HCT116 (cell line): ENCODE measurements at regions not wholly inside any gene's neighbourhood (a gene's known extent, or its start where the extent isn't known, plus 50 kb on each side); places are given as distances from the start of the nearest gene placed in this dataset.

Experiments
- ATAC-seq: fragments of 200-7000 bp; cut with Tn5 transposase; 2 replicates; pipeline ENCODE4 v1.9.1; 2020; ENCODE audit warnings: mild to moderate bottlenecking, moderate library complexity
- BruUV-seq: library from RNA; stranded (reverse); fragments of 400-500 nt; replicated peaks from 2 replicates; lab custom pipeline; 2021; lab: Mats Ljungman, UMichigan
- CTCF ChIA-PET: fragments of 300-600 bp; sonication (Branson Sonifier 250); formaldehyde crosslinking; loops from one replicate; lab custom pipeline; 2021; ENCODE audit warnings: antibody characterized with exemption; lab: Charles Lee
- POLR2A ChIA-PET: fragments of 300-600, 350-600 bp; sonication (Branson Sonifier 250); formaldehyde crosslinking; loops from one replicate; lab custom pipeline; 2021; ENCODE audit warnings: antibody characterized with exemption; lab: Charles Lee
- RAD21 ChIA-PET, 2 experiments: fragments of 300-600 bp; sonication (Branson Sonifier 250); formaldehyde crosslinking; loops; one replicate each; lab custom pipeline; 2023; ENCODE audit warnings: low total read pairs in 2 of 2; ENCODE audit not compliant: uncharacterized antibody in 2 of 2, unreplicated experiment in 2 of 2, low non-redundant PET in 1 of 2; lab: Charles Lee
- DNase-seq: peaks from one replicate; pipeline ENCODE4 v3.0.0-alpha.2; 2010; ENCODE audit warnings: low read depth, low spot score
- H2AFZ ChIP-seq: fragments of 200-600 bp; shearing (Covaris generic), sonication (generic); 2 replicates; pipeline ENCODE4 v1.6.1; 2017; ENCODE audit warnings: low read depth, mixed run types, mixed read lengths, antibody characterized with exemption, low read length; ENCODE audit not compliant: poor library complexity, severe bottlenecking
- H3K27ac ChIP-seq: 2 replicates; pipeline ENCODE4 v1.5.1; 2012; ENCODE audit warnings: low read depth, low read length
- H3K27me3 ChIP-seq: fragments of 200-600 bp; sonication (generic); 2 replicates; pipeline ENCODE4 v1.6.1; 2016; ENCODE audit warnings: mixed run types, low read length, mixed read lengths; ENCODE audit not compliant: insufficient read depth
- H3K36me3 ChIP-seq, 2 experiments: fragments of 200-500 bp in 1 of 2; fragments of 200-600 bp in 1 of 2; sonication (Bioruptor generic) in 1 of 2; sonication (generic) in 1 of 2; 2 replicates each; pipeline versions ENCODE4 v1.5.1 to v1.6.1; 2014 to 2016; ENCODE audit warnings: low read length in 2 of 2, inconsistent platforms in 1 of 2, mixed read lengths in 1 of 2, mixed run types in 1 of 2; ENCODE audit not compliant: insufficient read depth in 2 of 2, control insufficient read depth in 1 of 2
- H3K4me1 ChIP-seq, 2 experiments: fragments of 200-600 bp in 1 of 2; sonication (generic) in 1 of 2; 2 replicates each; pipeline versions ENCODE4 v1.5.1 to v1.6.1; 2012 to 2017; ENCODE audit warnings: low read length in 2 of 2, inconsistent platforms in 1 of 2, mild to moderate bottlenecking in 1 of 2, mixed read lengths in 1 of 2, mixed run types in 1 of 2, moderate library complexity in 1 of 2; ENCODE audit not compliant: insufficient read depth in 2 of 2, control insufficient read depth in 1 of 2
- H3K4me2 ChIP-seq: fragments of 200-600 bp; sonication (generic); 2 replicates; pipeline ENCODE4 v1.6.1; 2017; ENCODE audit warnings: mixed run types, low read length, mixed read lengths
- H3K4me3 ChIP-seq, 2 experiments: fragments of 200-600 bp in 1 of 2; sonication (generic) in 1 of 2; replicated peaks in 1 of 2; 2 replicates each; pipeline ENCODE4 v1.5.1; 2011 to 2016; ENCODE audit warnings: low read length in 2 of 2, control low read depth in 1 of 2, low read depth in 1 of 2, mild to moderate bottlenecking in 1 of 2, mixed read lengths in 1 of 2, mixed run types in 1 of 2
- H3K79me2 ChIP-seq: fragments of 200-600 bp; sonication (generic); 2 replicates; pipeline ENCODE4 v1.6.1; 2017; ENCODE audit warnings: mild to moderate bottlenecking, mixed run types, low read length, moderate library complexity, mixed read lengths; ENCODE audit not compliant: insufficient read depth
- H3K9ac ChIP-seq: fragments of 200-600 bp; sonication (generic); 2 replicates; pipeline ENCODE4 v1.6.1; 2016; ENCODE audit warnings: low read length, mixed read lengths
- H3K9me2 ChIP-seq: fragments of 200-600 bp; sonication (generic), shearing (Covaris generic); 2 replicates; pipeline ENCODE4 v1.6.1; 2017; ENCODE audit warnings: mixed run types, mild to moderate bottlenecking, moderate library complexity; ENCODE audit not compliant: insufficient read depth
- H3K9me3 ChIP-seq, 2 experiments: fragments of 200-500 bp in 1 of 2; fragments of 200-600 bp in 1 of 2; sonication (Bioruptor generic) in 1 of 2; sonication (generic) in 1 of 2; 2 replicates each; pipeline ENCODE4 v1.6.1; 2014 to 2017; ENCODE audit warnings: low read length in 2 of 2, mixed read lengths in 2 of 2, inconsistent platforms in 1 of 2, low read depth in 1 of 2, mild to moderate bottlenecking in 1 of 2, mixed run types in 1 of 2, moderate library complexity in 1 of 2; ENCODE audit not compliant: control insufficient read depth in 1 of 2, insufficient read depth in 1 of 2
- H4K20me1 ChIP-seq: fragments of 200-600 bp; sonication (generic), shearing (Covaris generic); 2 replicates; pipeline ENCODE4 v1.6.1; 2017; ENCODE audit warnings: mixed run types, mild to moderate bottlenecking, moderate library complexity; ENCODE audit not compliant: insufficient read depth
- CBX3 ChIP-seq: IDR thresholded peaks from 2 replicates; pipeline ENCODE4 v1.6.1; 2012; ENCODE audit warnings: low read depth
- CEBPB ChIP-seq: IDR thresholded peaks from 2 replicates; pipeline ENCODE4 v1.6.1; 2012; ENCODE audit warnings: low read depth
- EZH2 ChIP-seq: fragments of 200-600 bp; sonication (generic); IDR thresholded peaks from 2 replicates; pipeline ENCODE4 v1.6.1; 2017; ENCODE audit warnings: antibody characterized with exemption, mixed run types
- EZH2phosphoT487 ChIP-seq: fragments of 200-600 bp; IDR thresholded peaks from 2 replicates; pipeline ENCODE4 v1.6.1; 2018; ENCODE audit warnings: antibody characterized with exemption, borderline replicate concordance
- FOSL1 ChIP-seq: IDR thresholded peaks from 2 replicates; pipeline ENCODE4 v1.6.1; 2012; ENCODE audit warnings: low read depth
- RAD21 ChIP-seq: IDR thresholded peaks from 2 replicates; pipeline ENCODE4 v1.6.1; 2012; ENCODE audit warnings: low read depth, mild to moderate bottlenecking
- SIN3A ChIP-seq: IDR thresholded peaks from 2 replicates; pipeline ENCODE4 v1.6.1; 2012; ENCODE audit warnings: low read depth
- TCF7L2 ChIP-seq: IDR thresholded peaks from 2 replicates; pipeline ENCODE4 v1.7.0; 2011; ENCODE audit warnings: borderline replicate concordance, inconsistent platforms; ENCODE audit not compliant: insufficient read depth, insufficient read length; ENCODE audit errors: extremely low read depth
- YY1 ChIP-seq: IDR thresholded peaks from 2 replicates; pipeline ENCODE4 v1.6.1; 2011; ENCODE audit warnings: low read length, low read depth, moderate library complexity, mild to moderate bottlenecking; ENCODE audit not compliant: insufficient replicate concordance; ENCODE audit errors: extremely low read depth
- intact Hi-C: fragments of 100-400 bp; cut with micrococcal nuclease; formaldehyde crosslinking; loops from 2 replicates; pipeline ENCODE4 v1.10.0; 2022
- TF ChIP-seq, protein P1 (sequence below), 3 experiments: fragments of 200-600 bp in 1 of 3; sonication (generic) in 1 of 3; IDR thresholded peaks in 2 of 3; conservative IDR thresholded peaks in 1 of 3; 2 replicates each; pipeline ENCODE4 v1.5.1; 2012 to 2017; ENCODE audit warnings: low read depth in 2 of 3, low read length in 2 of 3, antibody characterized with exemption in 1 of 3, borderline replicate concordance in 1 of 3, control low read depth in 1 of 3, mild to moderate bottlenecking in 1 of 3, mixed read lengths in 1 of 3, mixed run types in 1 of 3, moderate library complexity in 1 of 3; ENCODE audit not compliant: insufficient read depth in 1 of 3

DNA sequence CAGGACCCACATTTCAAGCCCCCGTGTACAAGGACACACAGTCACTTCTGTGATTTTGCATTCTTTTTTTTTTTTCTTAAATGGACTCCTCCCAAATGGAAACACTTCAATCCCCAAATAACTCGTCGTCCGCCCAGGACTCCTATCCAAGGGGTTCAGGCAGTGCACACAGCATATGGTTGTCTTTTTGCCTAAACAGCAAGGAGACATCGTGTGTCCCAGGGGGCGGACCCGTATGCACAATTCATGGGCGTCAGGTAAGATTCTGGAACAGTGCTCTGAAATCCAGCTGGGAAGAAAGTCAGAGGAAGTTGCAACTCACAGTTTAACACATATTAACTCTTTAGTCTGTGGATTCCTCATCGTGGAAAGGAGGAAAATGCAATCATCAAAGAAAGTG is 231.3 kb downstream of the SHOX start (continued):
- TF ChIP-seq, protein P1, sequence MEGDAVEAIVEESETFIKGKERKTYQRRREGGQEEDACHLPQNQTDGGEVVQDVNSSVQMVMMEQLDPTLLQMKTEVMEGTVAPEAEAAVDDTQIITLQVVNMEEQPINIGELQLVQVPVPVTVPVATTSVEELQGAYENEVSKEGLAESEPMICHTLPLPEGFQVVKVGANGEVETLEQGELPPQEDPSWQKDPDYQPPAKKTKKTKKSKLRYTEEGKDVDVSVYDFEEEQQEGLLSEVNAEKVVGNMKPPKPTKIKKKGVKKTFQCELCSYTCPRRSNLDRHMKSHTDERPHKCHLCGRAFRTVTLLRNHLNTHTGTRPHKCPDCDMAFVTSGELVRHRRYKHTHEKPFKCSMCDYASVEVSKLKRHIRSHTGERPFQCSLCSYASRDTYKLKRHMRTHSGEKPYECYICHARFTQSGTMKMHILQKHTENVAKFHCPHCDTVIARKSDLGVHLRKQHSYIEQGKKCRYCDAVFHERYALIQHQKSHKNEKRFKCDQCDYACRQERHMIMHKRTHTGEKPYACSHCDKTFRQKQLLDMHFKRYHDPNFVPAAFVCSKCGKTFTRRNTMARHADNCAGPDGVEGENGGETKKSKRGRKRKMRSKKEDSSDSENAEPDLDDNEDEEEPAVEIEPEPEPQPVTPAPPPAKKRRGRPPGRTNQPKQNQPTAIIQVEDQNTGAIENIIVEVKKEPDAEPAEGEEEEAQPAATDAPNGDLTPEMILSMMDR (IDR thresholded peaks at IDR 0.05 in 2 of 3, conservative IDR thresholded peaks at IDR 0.05 in 1 of 3; ENCODE audit: borderline replicate concordance in 1 of 3, insufficient read depth in 1 of 3, low read depth in 2 of 3, low read length in 2 of 3) = no peak
- TF ChIP-seq YY1 = no peak
- no peak for TF ChIP-seq EZH2phosphoT487
- TF ChIP-seq CBX3 = no peak
- no peak for TF ChIP-seq TCF7L2
- TF ChIP-seq SIN3A = no peak

DNA sequence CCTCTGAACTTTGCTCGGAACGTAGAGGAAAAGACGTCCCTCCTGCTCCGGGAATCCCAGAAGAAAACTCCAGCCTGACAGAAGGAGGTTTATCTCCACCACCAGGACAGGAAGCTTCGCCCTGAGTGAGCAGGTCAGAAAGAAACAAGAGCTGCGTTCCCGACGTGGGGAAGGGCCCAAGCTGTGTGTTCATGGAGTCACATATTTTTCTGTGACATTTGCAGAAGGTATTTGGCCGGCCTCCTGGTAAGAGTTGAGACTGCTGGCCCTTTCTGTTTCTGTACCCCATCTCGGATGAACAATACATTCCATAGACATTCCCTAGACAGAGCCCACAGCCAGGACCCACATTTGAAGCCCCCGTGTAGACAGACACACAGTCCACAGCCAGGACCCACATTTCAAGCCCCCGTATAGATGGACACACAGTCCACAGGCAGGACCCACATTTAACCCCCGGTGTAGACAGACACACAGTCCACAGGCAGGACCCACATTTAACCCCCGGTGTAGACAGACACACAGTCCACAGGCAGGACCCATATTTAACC is 230.8 kb downstream of the SHOX start:
- H3K9me2 ChIP-seq = no peaks in the 10 kb centered on the region
- no peaks in the 10 kb centered on the region for H4K20me1 ChIP-seq
- H3K9ac ChIP-seq = no peak overlapping the region
- no peaks in the 10 kb centered on the region for H3K9me3 ChIP-seq
- H3K36me3 ChIP-seq = no peaks in the 10 kb centered on the region
- ChIA-PET POLR2A (no interaction called here), RAD21 (no interaction called here), CTCF (no interaction called here)
- no peak for ATAC-seq
- no peak overlapping the region for H3K27ac ChIP-seq
- BruUV-seq = no TSS peak
- H3K79me2 ChIP-seq = no peaks in the 10 kb centered on the region
- no peak overlapping the region for H2AFZ ChIP-seq
- TF ChIP-seq CEBPB = no peak
- no peak for TF ChIP-seq EZH2
- no peak for TF ChIP-seq RAD21
- no peak for TF ChIP-seq CBX3
- TF ChIP-seq FOSL1 = no peak
- H3K4me1 ChIP-seq = no peaks in the 10 kb centered on the region
- 0 out of 2 replicates have a peak, but pooled peaks cover 3% of the 10 kb centered on the region for H3K27me3 ChIP-seq
- H3K4me2 ChIP-seq = no peak overlapping the region
- intact Hi-C loops = no loop called here
- DNase-seq = no peak
- H3K4me3 ChIP-seq = no peak overlapping the region
